SH-SY5Y (cell line): ENCODE measurements at regions not wholly inside any gene's neighbourhood (a gene's known extent, or its start where the extent isn't known, plus 50 kb on each side); places are given as distances from the start of the nearest gene placed in this dataset.

Source experiments
- GATA2 ChIP-seq: IDR thresholded peaks from 2 replicates; pipeline ENCODE4 v1.6.1; 2011; ENCODE audit warnings: mild to moderate bottlenecking, low read depth, low read length
- GATA3 ChIP-seq: IDR thresholded peaks from 2 replicates; pipeline ENCODE4 v1.6.1; 2011; ENCODE audit warnings: low read depth, mild to moderate bottlenecking, low read length, moderate library complexity

GRCh38 chr9:23467276-23467675 is 358.8 kb downstream of the ELAVL2 start:
- TF ChIP-seq GATA2: no peak
- no peak for TF ChIP-seq GATA3
